Esophagus muscularis mucosa (tissue), 4 donors: ENCODE measurements at regions not wholly inside any gene's neighbourhood (a gene's known extent, or its start where the extent isn't known, plus 50 kb on each side); places are given as distances from the start of the nearest gene placed in this dataset.

Experiments used
- DNase-seq: peaks from one replicate; pipeline ENCODE4 v3.0.0-alpha.2; 2017; ENCODE audit errors: extremely low spot score
- H3K27ac ChIP-seq, 4 donors: fragments of 200-600 bp; sonication (generic); replicated peaks in 1 of 4; 1 replicate in 3 of 4; 2 replicates in 1 of 4; pipeline ENCODE4 v1.5.1; 2016 to 2019; ENCODE audit warnings: mild to moderate bottlenecking in 1 of 4
- H3K27me3 ChIP-seq, 4 donors: fragments of 200-600 bp; sonication (generic); one replicate each; pipeline versions ENCODE4 v1.5.1 to v1.6.0; 2016 to 2019
- H3K36me3 ChIP-seq, 4 donors: fragments of 200-600 bp; sonication (generic); one replicate each; pipeline ENCODE4 v1.5.1; 2016 to 2019
- H3K4me1 ChIP-seq, 4 donors: fragments of 200-600 bp; sonication (generic); one replicate each; pipeline ENCODE4 v1.5.1; 2016 to 2019
- H3K4me3 ChIP-seq, 4 donors: fragments of 200-600 bp; sonication (generic); 1 replicate in 2 of 4; 2 replicates in 2 of 4; pipeline ENCODE4 v1.5.1; 2016 to 2019; ENCODE audit warnings: mild to moderate bottlenecking in 4 of 4, moderate library complexity in 1 of 4
- H3K9me3 ChIP-seq, 4 donors: fragments of 200-600 bp; sonication (generic); 1 replicate in 3 of 4; 2 replicates in 1 of 4; pipeline ENCODE4 v1.5.1; 2016 to 2019
- CTCF ChIP-seq, 3 experiments: fragments of 200-600 bp in 2 of 3; fragments of 450-650 bp in 1 of 3; sonication (generic) in 2 of 3; IDR thresholded peaks; one replicate each; pipeline ENCODE4 v1.5.1; 2017 to 2019; ENCODE audit warnings: antibody characterized with exemption in 3 of 3, mild to moderate bottlenecking in 2 of 3, moderate library complexity in 1 of 3
- EP300 ChIP-seq: sonication (generic); formaldehyde crosslinking; IDR thresholded peaks from one replicate; pipeline ENCODE4 v1.6.1; 2017; ENCODE audit warnings: antibody characterized with exemption
- POLR2A ChIP-seq: fragments of 450-650 bp; IDR thresholded peaks from one replicate; pipeline ENCODE4 v1.6.1; 2017; ENCODE audit warnings: antibody characterized with exemption, moderate library complexity, mild to moderate bottlenecking, low read depth
- POLR2AphosphoS5 ChIP-seq, 2 donors: sonication (generic); formaldehyde crosslinking; IDR thresholded peaks; one replicate each; pipeline ENCODE4 v1.6.1; 2017; ENCODE audit warnings: antibody characterized with exemption in 2 of 2
- WGBS: methylation state at CpG from one replicate; pipeline ENCODE4 v1.1.5; 2018; 5-methylcytosine and 5-hydroxymethylcytosine counted together
- intact Hi-C: fragments of 100-400 bp; cut with DNase I; formaldehyde crosslinking; loops from one replicate; pipeline ENCODE4 v1.15.1; 2023

GRCh38 chr10:53075469-53075868 lies 302.9 kb upstream of the MBL2 start:
- Histone ChIP-seq H3K4me3 (no peak overlapping the region), H3K27me3 (no peaks in the 10 kb centered on the region), H3K36me3 (no peaks in the 10 kb centered on the region), H3K9me3 (no peaks in the 10 kb centered on the region), H3K27ac (no peak overlapping the region), H3K4me1 (no peaks in the 10 kb centered on the region)
- no peak for DNase-seq
- no peak for TF ChIP-seq POLR2AphosphoS5 (IDR thresholded peaks at IDR 0.05)
- TF ChIP-seq POLR2A, result no peak
- TF ChIP-seq CTCF (IDR thresholded peaks at IDR 0.05), result no peak
- TF ChIP-seq EP300, result no peak
- 83% methylated on average over 1 of the region's 1 CpG for whole genome bisulfite sequencing
- intact Hi-C loops, result no loop called here

- Histone ChIP-seq H3K4me1 (no peaks in the 10 kb centered on the region), H3K27me3 (no peaks in the 10 kb centered on the region), H3K27ac (no peak overlapping the region), H3K4me3 (no peak overlapping the region), H3K36me3 (no peaks in the 10 kb centered on the region), H3K9me3 (no peaks in the 10 kb centered on the region)
- intact Hi-C loops, result no loop called here
- TF ChIP-seq EP300 (no peak), CTCF (IDR thresholded peaks at IDR 0.05) (no peak), POLR2A (no peak), POLR2AphosphoS5 (IDR thresholded peaks at IDR 0.05) (no peak)
- 86% methylated on average over 2 of the region's 2 CpGs for WGBS
- no peak for DNase-seq
Observed at GRCh38 chr10:53072144-53072543, 299.6 kb upstream of the MBL2 start.

- no peaks in the 10 kb centered on the region for H3K36me3 ChIP-seq
- H3K4me1 ChIP-seq, result no peaks in the 10 kb centered on the region
- no peaks in the 10 kb centered on the region for H3K9me3 ChIP-seq
- TF ChIP-seq POLR2AphosphoS5 (IDR thresholded peaks at IDR 0.05), result no peak
- no peak for TF ChIP-seq CTCF (IDR thresholded peaks at IDR 0.05)
- TF ChIP-seq POLR2A, result no peak
- TF ChIP-seq EP300, result no peak
- H3K27ac ChIP-seq, result no peak overlapping the region
- no peak overlapping the region for H3K4me3 ChIP-seq
- intact Hi-C loops, result no loop called here
- WGBS, result 81% methylated on average over 4 of the region's 4 CpGs
- DNase-seq, result no peak
- H3K27me3 ChIP-seq, result no peaks in the 10 kb centered on the region
Observed at GRCh38 chr10:53071505-53072125, 299.0 kb upstream of the MBL2 start.

- no peaks in the 10 kb centered on the region for H3K27me3 ChIP-seq
- TF ChIP-seq POLR2AphosphoS5 (IDR thresholded peaks at IDR 0.05), result no peak
- no peak for TF ChIP-seq EP300
- TF ChIP-seq POLR2A, result no peak
- TF ChIP-seq CTCF (IDR thresholded peaks at IDR 0.05), result no peak
- intact Hi-C loops, result no loop called here
- H3K4me3 ChIP-seq, result no peak overlapping the region
- H3K4me1 ChIP-seq, result no peaks in the 10 kb centered on the region
- DNase-seq, result no peak
- no peaks in the 10 kb centered on the region for H3K36me3 ChIP-seq
- no peak overlapping the region for H3K27ac ChIP-seq
- no peaks in the 10 kb centered on the region for H3K9me3 ChIP-seq
Observed at GRCh38 chr10:53069013-53069412, 296.4 kb upstream of the MBL2 start.

GRCh38 chr10:53064614-53065013 lies 292.0 kb upstream of the MBL2 start:
- 22% methylated on average over 2 of the region's 2 CpGs for WGBS
- no peaks in the 10 kb centered on the region for H3K36me3 ChIP-seq
- no peak for TF ChIP-seq EP300
- no peak for TF ChIP-seq POLR2A
- no peak for TF ChIP-seq CTCF (IDR thresholded peaks at IDR 0.05)
- TF ChIP-seq POLR2AphosphoS5 (IDR thresholded peaks at IDR 0.05), result no peak
- no peaks in the 10 kb centered on the region for H3K27me3 ChIP-seq
- no peak overlapping the region for H3K27ac ChIP-seq
- H3K4me1 ChIP-seq, result no peaks in the 10 kb centered on the region
- no peaks in the 10 kb centered on the region for H3K9me3 ChIP-seq
- intact Hi-C loops, result no loop called here
- no peak overlapping the region for H3K4me3 ChIP-seq
- no peak for DNase-seq
